IPS-15b (cell line): ENCODE measurements at regions not wholly inside any gene's neighbourhood (a gene's known extent, or its start where the extent isn't known, plus 50 kb on each side); places are given as distances from the start of the nearest gene placed in this dataset.

ENCODE experiments used
- H3K27me3 ChIP-seq: one replicate; pipeline ENCODE4 v1.6.1; 2013; ENCODE audit warnings: low read length; ENCODE audit not compliant: control insufficient read depth, insufficient read depth
- H3K36me3 ChIP-seq: one replicate; pipeline ENCODE4 v1.6.1; 2013; ENCODE audit warnings: low read length; ENCODE audit not compliant: control insufficient read depth, insufficient read depth
- H3K4me1 ChIP-seq: one replicate; pipeline ENCODE4 v1.6.1; 2013; ENCODE audit warnings: mild to moderate bottlenecking, low read length; ENCODE audit not compliant: control insufficient read depth, insufficient read depth
- H3K4me3 ChIP-seq: one replicate; pipeline ENCODE4 v1.5.1; 2013; ENCODE audit warnings: low read depth, low read length
- H3K9ac ChIP-seq: one replicate; pipeline ENCODE4 v1.6.1; 2013; ENCODE audit warnings: low read depth, mild to moderate bottlenecking, low read length
- H3K9me3 ChIP-seq: one replicate; pipeline ENCODE4 v1.6.1; 2013; ENCODE audit warnings: mild to moderate bottlenecking, low read length; ENCODE audit not compliant: control insufficient read depth, insufficient read depth

DNA sequence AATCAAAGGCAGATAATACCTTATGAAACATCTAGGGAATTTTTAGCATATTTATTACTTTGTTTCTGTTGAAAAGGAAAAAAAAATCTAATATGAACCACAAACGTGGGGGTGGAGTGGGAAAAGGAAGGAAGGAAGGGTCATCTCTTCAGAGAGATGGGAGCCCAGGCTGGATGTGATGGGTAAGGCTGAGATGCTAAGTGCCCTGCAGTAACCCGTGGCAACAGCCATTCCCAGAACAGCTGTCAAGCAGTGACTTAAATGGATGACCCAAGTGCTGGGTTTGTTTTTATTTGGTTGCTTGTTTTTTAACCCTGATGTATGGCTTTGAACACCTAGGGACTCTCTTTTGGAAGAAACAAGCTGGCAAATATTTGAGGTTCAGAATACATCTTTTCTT is 50.7 kb upstream of the KLF7 start:
- no peak overlapping the region for H3K4me3 ChIP-seq
- no peak overlapping the region for H3K9ac ChIP-seq

DNA sequence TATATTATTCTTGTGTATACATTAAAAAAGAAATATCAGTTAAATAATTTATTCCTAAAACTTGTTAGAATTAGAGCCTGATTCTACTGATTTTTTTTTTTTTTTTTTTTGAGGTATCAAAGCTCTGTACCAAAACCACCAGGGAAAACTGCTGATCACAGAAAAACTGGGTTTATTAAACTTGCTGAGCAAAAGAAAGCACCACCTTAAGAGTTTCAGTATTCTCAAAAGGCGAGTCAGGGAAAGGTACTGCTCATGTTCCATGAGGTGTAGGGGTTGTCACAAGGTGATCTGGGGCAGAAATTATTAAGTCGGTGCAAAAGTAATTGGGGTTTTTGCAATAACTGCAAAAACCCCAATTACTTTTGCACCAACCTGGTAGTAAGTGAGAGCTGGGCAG is 51.7 kb upstream of the KLF7 start:
- H3K27me3 ChIP-seq, result no peaks in the 10 kb centered on the region
- no peak overlapping the region for H3K9ac ChIP-seq
- no peaks in the 10 kb centered on the region for H3K9me3 ChIP-seq
- peaks cover 26% of the 10 kb centered on the region for H3K4me1 ChIP-seq
- H3K4me3 ChIP-seq, result no peak overlapping the region
- no peaks in the 10 kb centered on the region for H3K36me3 ChIP-seq

More for the DNA sequence above, 50.7 kb upstream of the KLF7 start:
- Histone ChIP-seq H3K4me1 (peaks cover 19% of the 10 kb centered on the region), H3K27me3 (no peaks in the 10 kb centered on the region), H3K36me3 (no peaks in the 10 kb centered on the region), H3K9me3 (no peaks in the 10 kb centered on the region)

DNA sequence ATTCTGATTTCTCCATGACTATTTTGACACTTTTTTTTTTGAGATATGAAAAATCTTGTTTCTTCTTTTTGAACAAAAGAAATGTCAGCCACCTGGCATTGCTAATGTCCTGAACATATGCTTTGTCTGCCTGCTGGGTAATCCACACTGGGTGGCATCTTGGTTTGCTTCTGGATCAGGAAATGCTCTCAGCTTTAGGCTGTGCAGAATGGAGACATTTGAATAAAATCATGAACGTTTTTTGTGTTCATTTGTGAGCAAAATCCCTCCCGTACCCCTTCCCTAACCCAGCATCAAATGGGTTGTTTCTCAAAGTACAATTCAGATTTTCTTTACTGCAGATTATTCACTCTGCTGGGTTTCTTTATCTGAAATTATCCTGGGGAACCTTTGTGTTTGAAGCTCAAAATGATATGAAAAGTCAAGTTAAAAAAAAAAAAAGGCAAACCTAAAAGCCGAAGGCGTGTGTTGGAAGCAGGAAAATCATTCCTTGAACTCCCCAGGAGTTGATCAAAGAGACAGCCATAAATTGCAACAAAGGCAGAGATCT is 53.4 kb upstream of the KLF7 start:
- H3K9me3 ChIP-seq, result no peaks in the 10 kb centered on the region
- peaks cover 32% of the 10 kb centered on the region for H3K4me1 ChIP-seq
- no peak overlapping the region for H3K9ac ChIP-seq
- H3K36me3 ChIP-seq, result no peaks in the 10 kb centered on the region
- H3K27me3 ChIP-seq, result no peaks in the 10 kb centered on the region
- no peak overlapping the region for H3K4me3 ChIP-seq

- Histone ChIP-seq H3K27me3 (no peaks in the 10 kb centered on the region), H3K4me3 (no peak overlapping the region), H3K36me3 (no peaks in the 10 kb centered on the region), H3K9me3 (no peaks in the 10 kb centered on the region), H3K9ac (no peak overlapping the region), H3K4me1 (peaks cover 36% of the 10 kb centered on the region)
Measured at GRCh38 chr2:207219676-207220501, 54.1 kb upstream of the KLF7 start.

- peaks cover 37% of the 10 kb centered on the region for H3K4me1 ChIP-seq
Measured at GRCh38 chr2:207221731-207222130, 56.0 kb upstream of the KLF7 start.

DNA sequence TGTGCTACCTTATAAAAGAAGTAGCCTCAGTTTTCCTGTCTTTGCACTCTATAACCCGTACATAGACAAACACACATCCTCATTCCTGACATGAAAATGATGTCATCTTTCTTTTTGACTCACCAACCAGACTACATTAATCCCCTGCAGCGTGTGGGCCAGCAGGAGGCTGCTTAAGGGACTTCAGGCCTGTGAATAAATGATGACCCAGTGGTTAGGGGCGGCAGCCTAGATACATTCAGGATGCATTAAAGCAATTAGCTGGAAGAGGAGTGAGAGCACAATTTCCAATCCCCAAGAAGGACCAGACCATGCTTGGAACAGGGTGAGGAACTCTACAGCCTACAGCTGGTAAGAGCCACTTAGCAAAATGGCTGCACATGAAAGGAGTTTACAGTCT is 57.3 kb upstream of the KLF7 start:
- peaks cover 48% of the 10 kb centered on the region for H3K4me1 ChIP-seq
- H3K36me3 ChIP-seq, result no peaks in the 10 kb centered on the region

More at GRCh38 chr2:207221731-207222130, 56.0 kb upstream of the KLF7 start:
- H3K27me3 ChIP-seq, result no peaks in the 10 kb centered on the region
- H3K4me3 ChIP-seq, result no peak overlapping the region
- no peak overlapping the region for H3K9ac ChIP-seq
- H3K9me3 ChIP-seq, result no peaks in the 10 kb centered on the region
- no peaks in the 10 kb centered on the region for H3K36me3 ChIP-seq

GRCh38 chr2:207224381-207224780 is 58.6 kb upstream of the KLF7 start:
- Histone ChIP-seq H3K9me3 (no peaks in the 10 kb centered on the region), H3K36me3 (no peaks in the 10 kb centered on the region), H3K9ac (no peak overlapping the region), H3K4me1 (peaks cover 48% of the 10 kb centered on the region), H3K27me3 (no peaks in the 10 kb centered on the region), H3K4me3 (no peak overlapping the region)

More for the DNA sequence above, 57.3 kb upstream of the KLF7 start:
- Histone ChIP-seq H3K4me3 (no peak overlapping the region), H3K27me3 (no peaks in the 10 kb centered on the region), H3K9me3 (no peaks in the 10 kb centered on the region), H3K9ac (no peak overlapping the region)

GRCh38 chr2:207224791-207225482 is 59.2 kb upstream of the KLF7 start:
- Histone ChIP-seq H3K4me1 (peaks cover 46% of the 10 kb centered on the region), H3K4me3 (no peak overlapping the region), H3K36me3 (no peaks in the 10 kb centered on the region), H3K9me3 (no peaks in the 10 kb centered on the region), H3K9ac (peak overlapping the region; percentile 19), H3K27me3 (no peaks in the 10 kb centered on the region)

DNA sequence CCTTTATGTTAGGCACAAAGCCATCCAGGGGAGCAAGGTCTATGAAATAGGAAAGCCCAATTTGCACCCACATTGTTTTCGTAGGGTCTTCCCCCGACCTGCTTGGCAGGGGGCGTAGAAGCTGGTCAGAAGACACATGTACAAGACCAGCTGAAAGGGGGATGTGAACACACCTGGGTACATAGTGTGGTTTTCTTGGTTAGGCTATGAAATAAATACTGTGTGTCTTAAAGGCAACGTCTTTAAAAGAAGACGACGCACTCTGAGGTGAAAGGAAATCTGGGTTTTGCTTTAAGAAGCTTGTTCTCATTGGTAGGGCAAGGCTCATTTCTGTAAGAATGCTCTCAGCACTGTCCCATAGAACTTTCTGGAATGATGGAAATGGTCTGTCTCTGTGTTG is 60.0 kb upstream of the KLF7 start:
- no peaks in the 10 kb centered on the region for H3K27me3 ChIP-seq
- H3K36me3 ChIP-seq, result no peaks in the 10 kb centered on the region
- peaks cover 46% of the 10 kb centered on the region for H3K4me1 ChIP-seq
- H3K9ac ChIP-seq, result no peak overlapping the region
- H3K9me3 ChIP-seq, result no peaks in the 10 kb centered on the region
- no peak overlapping the region for H3K4me3 ChIP-seq

GRCh38 chr2:207226243-207226642 is 60.5 kb upstream of the KLF7 start:
- H3K4me1 ChIP-seq, result peaks cover 46% of the 10 kb centered on the region

DNA sequence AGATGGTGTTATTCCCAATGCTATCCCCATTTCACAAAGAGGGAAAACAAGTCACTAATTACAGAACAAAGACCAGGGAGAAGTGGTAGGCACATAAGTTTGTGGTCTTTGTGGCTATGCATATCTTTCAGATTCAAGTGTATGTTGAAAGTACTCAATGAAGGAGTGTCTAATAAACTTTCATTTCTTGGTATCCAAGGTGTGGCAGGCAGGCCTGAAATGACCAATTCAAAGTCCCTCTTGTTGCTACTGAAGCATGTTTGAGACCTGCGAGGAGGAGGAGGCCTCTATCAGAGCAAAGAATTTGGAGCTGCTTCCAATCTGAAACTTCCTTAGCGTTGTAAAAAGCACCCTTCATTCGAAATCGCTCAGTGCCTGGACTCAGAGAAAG is 60.9 kb upstream of the KLF7 start:
- Histone ChIP-seq H3K9ac (no peak overlapping the region), H3K9me3 (no peaks in the 10 kb centered on the region), H3K4me3 (peak overlapping the region; percentile 43), H3K27me3 (no peaks in the 10 kb centered on the region), H3K4me1 (peaks cover 46% of the 10 kb centered on the region), H3K36me3 (no peaks in the 10 kb centered on the region)

More at GRCh38 chr2:207226243-207226642, 60.5 kb upstream of the KLF7 start:
- no peak overlapping the region for H3K9ac ChIP-seq
- H3K9me3 ChIP-seq, result no peaks in the 10 kb centered on the region
- no peaks in the 10 kb centered on the region for H3K36me3 ChIP-seq
- no peaks in the 10 kb centered on the region for H3K27me3 ChIP-seq
- H3K4me3 ChIP-seq, result no peak overlapping the region
